Mesenchymal stem cell (in vitro differentiated cells and primary cell): ENCODE measurements at regions not wholly inside any gene's neighbourhood (a gene's known extent, or its start where the extent isn't known, plus 50 kb on each side); places are given as distances from the start of the nearest gene placed in this dataset.

Experiments used
- DNase-seq: peaks from one replicate; pipeline ENCODE4 v3.0.0-alpha.2; 2013
- H2AFZ ChIP-seq: one replicate; pipeline ENCODE4 v1.6.1; 2013; ENCODE audit warnings: low read depth, mild to moderate bottlenecking, control low read depth, inconsistent platforms, low read length, moderate library complexity
- H2AK5ac ChIP-seq: 2 replicates; pipeline ENCODE4 v1.6.1; 2013; ENCODE audit warnings: low read length, moderate library complexity, mild to moderate bottlenecking, inconsistent platforms; ENCODE audit not compliant: severe bottlenecking
- H2BK120ac ChIP-seq: one replicate; pipeline ENCODE4 v1.6.1; 2013; ENCODE audit warnings: low read depth, mild to moderate bottlenecking, inconsistent platforms, low read length, moderate library complexity
- H2BK12ac ChIP-seq, 2 experiments: one replicate each; pipeline ENCODE4 v1.6.1; 2013; ENCODE audit warnings: inconsistent platforms in 2 of 2, low read length in 2 of 2, mild to moderate bottlenecking in 2 of 2, moderate library complexity in 2 of 2, control low read depth in 1 of 2
- H2BK15ac ChIP-seq: one replicate; pipeline ENCODE4 v1.6.1; 2013; ENCODE audit warnings: mild to moderate bottlenecking, low read depth, inconsistent platforms; ENCODE audit not compliant: poor library complexity, severe bottlenecking
- H2BK5ac ChIP-seq: 2 replicates; pipeline ENCODE4 v1.6.1; 2013; ENCODE audit warnings: low read depth, mild to moderate bottlenecking, low read length, control low read depth, inconsistent platforms; ENCODE audit not compliant: poor library complexity, severe bottlenecking
- H3K14ac ChIP-seq, 2 experiments: one replicate each; pipeline ENCODE4 v1.6.1; 2013; ENCODE audit warnings: inconsistent platforms in 2 of 2, low read length in 2 of 2, control low read depth in 1 of 2, mild to moderate bottlenecking in 1 of 2, moderate library complexity in 1 of 2
- H3K18ac ChIP-seq, 2 experiments: one replicate each; pipeline ENCODE4 v1.6.1; 2013; ENCODE audit warnings: inconsistent platforms in 2 of 2, low read length in 2 of 2, control low read depth in 1 of 2, low read depth in 1 of 2, mild to moderate bottlenecking in 1 of 2
- H3K23ac ChIP-seq, 2 experiments: one replicate each; pipeline ENCODE4 v1.6.1; 2013; ENCODE audit warnings: inconsistent platforms in 2 of 2, low read length in 2 of 2, mild to moderate bottlenecking in 2 of 2, moderate library complexity in 2 of 2, control low read depth in 1 of 2
- H3K27ac ChIP-seq: 2 replicates; pipeline ENCODE4 v1.5.1; 2013; ENCODE audit warnings: mild to moderate bottlenecking, moderate library complexity, low read length, control low read depth, inconsistent platforms; ENCODE audit not compliant: poor library complexity, severe bottlenecking
- H3K27me3 ChIP-seq, 2 experiments: 2 replicates each; pipeline versions ENCODE4 v1.6.1 to v1.7.0; 2013; ENCODE audit warnings: low read length in 2 of 2, mild to moderate bottlenecking in 2 of 2, moderate library complexity in 2 of 2, control low read depth in 1 of 2, inconsistent platforms in 1 of 2; ENCODE audit not compliant: control insufficient read depth in 1 of 2, insufficient read depth in 1 of 2
- H3K36me3 ChIP-seq, 2 experiments: 2 replicates each; pipeline versions ENCODE4 v1.6.1 to v1.7.0; 2013; ENCODE audit warnings: low read length in 2 of 2, control low read depth in 1 of 2, inconsistent platforms in 1 of 2, low read depth in 1 of 2, mild to moderate bottlenecking in 1 of 2; ENCODE audit not compliant: insufficient read depth in 2 of 2, control insufficient read depth in 1 of 2
- H3K4ac ChIP-seq, 2 experiments: one replicate each; pipeline ENCODE4 v1.6.1; 2013; ENCODE audit warnings: inconsistent platforms in 2 of 2, low read length in 2 of 2, mild to moderate bottlenecking in 2 of 2, moderate library complexity in 2 of 2, control low read depth in 1 of 2, low read depth in 1 of 2
- H3K4me1 ChIP-seq: 2 replicates; pipeline ENCODE4 v1.6.1; 2013; ENCODE audit warnings: low read depth, low read length, control low read depth; ENCODE audit not compliant: control insufficient read depth, insufficient read depth
- H3K4me2 ChIP-seq: 2 replicates; pipeline ENCODE4 v1.6.1; 2013; ENCODE audit warnings: low read length, mild to moderate bottlenecking, inconsistent platforms; ENCODE audit not compliant: poor library complexity, severe bottlenecking
- H3K4me3 ChIP-seq, 2 experiments: 2 replicates each; pipeline versions ENCODE4 v1.5.1 to v1.7.0; 2013; ENCODE audit warnings: low read length in 2 of 2, mild to moderate bottlenecking in 2 of 2, control low read depth in 1 of 2, low read depth in 1 of 2; ENCODE audit not compliant: insufficient read depth in 1 of 2
- H3K79me1 ChIP-seq: replicated peaks from 2 replicates; pipeline ENCODE4 v1.6.1; 2013; ENCODE audit warnings: mild to moderate bottlenecking, control low read depth, low read length, inconsistent platforms; ENCODE audit not compliant: poor library complexity, severe bottlenecking
- H3K9ac ChIP-seq: 2 replicates; pipeline ENCODE4 v1.7.0; 2013; ENCODE audit warnings: mild to moderate bottlenecking, low read length, moderate library complexity
- H3K9me3 ChIP-seq: 2 replicates; pipeline ENCODE4 v1.7.0; 2013; ENCODE audit warnings: mild to moderate bottlenecking, low read length; ENCODE audit not compliant: control insufficient read depth
- H4K8ac ChIP-seq: one replicate; pipeline ENCODE4 v1.6.1; 2013; ENCODE audit warnings: inconsistent platforms, mild to moderate bottlenecking, low read length, moderate library complexity
- H4K91ac ChIP-seq: one replicate; pipeline ENCODE4 v1.6.1; 2013; ENCODE audit warnings: mild to moderate bottlenecking, low read length, inconsistent platforms
- WGBS: methylation state at CpG from one replicate; pipeline ENCODE4 v1.1.7; 2013; ENCODE audit warnings: mixed read lengths; 5-methylcytosine and 5-hydroxymethylcytosine counted together

GRCh38 chr1:189510827-189511226 lies 966.8 kb downstream of the BRINP3 start:
- H2BK12ac ChIP-seq = no peak overlapping the region

GRCh38 chr1:189513091-189513490 lies 964.6 kb downstream of the BRINP3 start:
- WGBS = 77% methylated on average over 6 of the region's 6 CpGs
- Histone ChIP-seq H3K79me1 (no peaks in the 10 kb centered on the region), H3K14ac (no peak overlapping the region), H2BK15ac (no peak overlapping the region), H3K4me2 (no peak overlapping the region), H2AFZ (no peak overlapping the region), H3K23ac (no peak overlapping the region), H2BK5ac (no peak overlapping the region), H3K27me3 (no peaks in the 10 kb centered on the region), H3K9ac (no peak overlapping the region), H3K4me3 (no peak overlapping the region), H4K8ac (no peak overlapping the region), H3K36me3 (no peaks in the 10 kb centered on the region), H2AK5ac (no peak overlapping the region), H2BK120ac (no peak overlapping the region), H3K9me3 (peaks cover 7% of the 10 kb centered on the region), H3K27ac (no peak overlapping the region), H4K91ac (no peak overlapping the region), H3K4ac (no peak overlapping the region), H3K18ac (no peak overlapping the region), H3K4me1 (no peaks in the 10 kb centered on the region), H2BK12ac (no peak overlapping the region)
- no peak for DNase-seq

More at GRCh38 chr1:189510827-189511226, 966.8 kb downstream of the BRINP3 start:
- no peak overlapping the region for H2BK15ac ChIP-seq
- no peak overlapping the region for H2AFZ ChIP-seq
- H3K9me3 ChIP-seq = peaks cover 12% of the 10 kb centered on the region
- no peak overlapping the region for H3K14ac ChIP-seq
- H4K8ac ChIP-seq = no peak overlapping the region
- no peaks in the 10 kb centered on the region for H3K79me1 ChIP-seq
- no peak overlapping the region for H3K27ac ChIP-seq
- no peak overlapping the region for H4K91ac ChIP-seq
- no peaks in the 10 kb centered on the region for H3K27me3 ChIP-seq
- no peak overlapping the region for H2BK120ac ChIP-seq
- no peak overlapping the region for H2BK5ac ChIP-seq
- H3K4ac ChIP-seq = no peak overlapping the region
- no peak overlapping the region for H2AK5ac ChIP-seq
- no peak overlapping the region for H3K23ac ChIP-seq
- no peak overlapping the region for H3K4me2 ChIP-seq
- no peak overlapping the region for H3K9ac ChIP-seq
- no peaks in the 10 kb centered on the region for H3K4me1 ChIP-seq
- DNase-seq = no peak
- no peak overlapping the region for H3K4me3 ChIP-seq
- H3K36me3 ChIP-seq = no peaks in the 10 kb centered on the region
- H3K18ac ChIP-seq = no peak overlapping the region

DNA sequence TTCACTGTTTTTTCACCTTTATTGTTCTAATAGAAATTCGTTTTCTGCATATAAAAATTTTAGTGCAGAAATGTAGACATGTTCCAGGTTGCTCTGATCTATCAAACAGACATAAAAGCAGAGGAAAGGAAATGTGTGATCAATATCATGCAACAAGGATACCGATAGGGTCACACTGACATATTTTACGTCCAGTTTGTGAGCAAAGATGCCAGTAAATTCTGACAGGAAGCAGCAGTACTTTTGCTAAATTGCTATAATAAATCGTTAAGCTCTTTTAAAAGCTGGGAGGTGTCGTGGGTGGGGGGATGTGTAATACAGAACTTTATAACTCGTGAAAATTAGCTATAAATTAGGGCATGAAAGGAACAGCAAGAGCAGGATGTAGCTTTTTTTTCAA lies 955.2 kb downstream of the BRINP3 start:
- no peaks in the 10 kb centered on the region for H3K4me1 ChIP-seq
- no peak overlapping the region for H2BK5ac ChIP-seq
- H3K4me3 ChIP-seq = no peak overlapping the region
- H3K4me2 ChIP-seq = no peak overlapping the region
- H3K36me3 ChIP-seq = no peaks in the 10 kb centered on the region
- H3K79me1 ChIP-seq = no peaks in the 10 kb centered on the region
- no peak overlapping the region for H3K27ac ChIP-seq
- no peak overlapping the region for H4K8ac ChIP-seq
- no peaks in the 10 kb centered on the region for H3K9me3 ChIP-seq
- no peak overlapping the region for H2AFZ ChIP-seq
- no peak overlapping the region for H2BK15ac ChIP-seq
- H3K9ac ChIP-seq = no peak overlapping the region
- 44% methylated on average over 5 of the region's 6 CpGs for WGBS
- H2BK120ac ChIP-seq = no peak overlapping the region
- H2AK5ac ChIP-seq = no peak overlapping the region
- no peak overlapping the region for H2BK12ac ChIP-seq
- no peak overlapping the region for H3K18ac ChIP-seq
- H3K4ac ChIP-seq = no peak overlapping the region
- no peak overlapping the region for H3K14ac ChIP-seq
- no peak overlapping the region for H4K91ac ChIP-seq
- no peaks in the 10 kb centered on the region for H3K27me3 ChIP-seq
- no peak overlapping the region for H3K23ac ChIP-seq
- DNase-seq = no peak

- Histone ChIP-seq H3K9me3 (no peaks in the 10 kb centered on the region), H3K27ac (no peak overlapping the region), H2BK12ac (no peak overlapping the region), H4K8ac (no peak overlapping the region), H2BK120ac (no peak overlapping the region), H3K79me1 (no peaks in the 10 kb centered on the region), H3K23ac (no peak overlapping the region), H3K9ac (no peak overlapping the region), H3K4me1 (no peaks in the 10 kb centered on the region), H2AK5ac (no peak overlapping the region), H4K91ac (no peak overlapping the region), H3K14ac (no peak overlapping the region), H3K4me2 (no peak overlapping the region), H3K4me3 (no peak overlapping the region), H3K36me3 (no peaks in the 10 kb centered on the region), H3K18ac (no peak overlapping the region), H3K27me3 (no peaks in the 10 kb centered on the region), H2AFZ (no peak overlapping the region), H2BK15ac (no peak overlapping the region), H3K4ac (no peak overlapping the region), H2BK5ac (no peak overlapping the region)
- WGBS = no CpG with 5 or more reads among the region's 1 CpG
- DNase-seq = no peak
Observed at GRCh38 chr1:189524501-189524900, 953.2 kb downstream of the BRINP3 start.
